Spleen (tissue), 11 donors: ENCODE measurements at regions not wholly inside any gene's neighbourhood (a gene's known extent, or its start where the extent isn't known, plus 50 kb on each side); places are given as distances from the start of the nearest gene placed in this dataset.
A peak's percentile ranks its signal among the peaks of the same experiment; 100 is the strongest.

Experiments
- DNase-seq: peaks from one replicate; pipeline ENCODE4 v3.0.0-alpha.2; 2020
- H3K27ac ChIP-seq, 8 donors: fragments of 200-600 bp; sonication (generic) in 7 of 8; 1 replicate in 4 of 8; 2 replicates in 4 of 8; pipeline versions ENCODE4 v1.5.0 to v1.8.0; 2016 to 2021; ENCODE audit warnings: inconsistent platforms in 4 of 8, mild to moderate bottlenecking in 4 of 8, moderate library complexity in 1 of 8
- H3K27me3 ChIP-seq, 7 donors: fragments of 200-600 bp; sonication (generic) in 6 of 7; replicated peaks in 1 of 7; 1 replicate in 4 of 7; 2 replicates in 3 of 7; pipeline versions ENCODE4 v1.5.0 to v1.8.0; 2016 to 2021; ENCODE audit warnings: inconsistent platforms in 3 of 7, mild to moderate bottlenecking in 1 of 7
- H3K36me3 ChIP-seq, 6 donors: fragments of 200-600 bp; sonication (generic) in 5 of 6; 1 replicate in 4 of 6; 2 replicates in 2 of 6; pipeline versions ENCODE4 v1.5.0 to v1.8.0; 2016 to 2021; ENCODE audit warnings: inconsistent platforms in 2 of 6
- H3K4me1 ChIP-seq, 6 donors: fragments of 200-600 bp; sonication (generic) in 5 of 6; 1 replicate in 3 of 6; 2 replicates in 3 of 6; pipeline versions ENCODE4 v1.5.0 to v1.8.0; 2016 to 2021; ENCODE audit warnings: inconsistent platforms in 3 of 6
- H3K4me3 ChIP-seq, 8 donors: fragments of 200-600 bp; sonication (generic) in 7 of 8; 1 replicate in 4 of 8; 2 replicates in 4 of 8; pipeline versions ENCODE4 v1.5.0 to v1.8.0; 2016 to 2021; ENCODE audit warnings: inconsistent platforms in 4 of 8, mild to moderate bottlenecking in 4 of 8, moderate library complexity in 2 of 8
- H3K9me3 ChIP-seq, 8 donors: fragments of 200-600 bp; sonication (generic) in 7 of 8; 1 replicate in 4 of 8; 2 replicates in 4 of 8; pipeline versions ENCODE4 v1.5.0 to v1.8.0; 2016 to 2021; ENCODE audit warnings: inconsistent platforms in 4 of 8
- CTCF ChIP-seq, 11 experiments: fragments of 200-600 bp in 7 of 11; fragments of 450-650 bp in 4 of 11; sonication (generic) in 4 of 11; IDR thresholded peaks in 8 of 11; conservative IDR thresholded peaks in 3 of 11; 1 replicate in 7 of 11; 2 replicates in 4 of 11; pipeline versions ENCODE4 v1.4.0 to v1.8.0; 2016 to 2021; ENCODE audit warnings: antibody characterized with exemption in 11 of 11, inconsistent platforms in 4 of 11, mild to moderate bottlenecking in 1 of 11
- POLR2A ChIP-seq, 3 donors: fragments of 450-650 bp; IDR thresholded peaks; one replicate each; pipeline ENCODE4 v1.5.1; 2017; ENCODE audit warnings: antibody characterized with exemption in 3 of 3, mild to moderate bottlenecking in 1 of 3
- POLR2AphosphoS5 ChIP-seq, 3 donors: sonication (generic); formaldehyde crosslinking; IDR thresholded peaks; one replicate each; pipeline ENCODE4 v1.5.1; 2017; ENCODE audit warnings: antibody characterized with exemption in 3 of 3
- WGBS, 5 donors: extraction: QIAGEN DNeasy Blood & Tissue Kit in 3 of 5; methylation state at CpG; one replicate each; pipeline versions ENCODE4 v1.1.5 to v1.1.7; 2013 to 2018; 5-methylcytosine and 5-hydroxymethylcytosine counted together
- intact Hi-C: fragments of 100-400 bp; cut with DNase I; formaldehyde crosslinking; loops from one replicate; pipeline ENCODE4 v1.15.0; 2023; ENCODE audit warnings: low total_unique reads
- donor health status: healthy with polysubstance abuse.
- donor health status: DM: no; HTN: no; CAD: no; lungs with moderate emphysema.
- donor health status: DM: no; HTN: no; CAD: no.
- donor health status: Bipolar disorder and iron deficiency.
- donor health status: healthy.
- donor health status: DM: no; HTN: no; CAD: no.
- donor health status: DM: yes; HTN: yes; CAD: no.

GRCh38 chr14:51395361-51395849 lies 155.4 kb downstream of the TMX1 start:
- H3K27ac ChIP-seq: peak overlapping the region in 7 of 8 donors; percentile 24 to 67 (median 43)
- peaks cover 0 to 3% (median 0%) of the 10 kb centered on the region in 7 donors for H3K27me3 ChIP-seq
- no peaks in the 10 kb centered on the region for H3K9me3 ChIP-seq
- 72 to 87% (median 81%) methylated on average over 9 of the region's 9 CpGs for WGBS, 5 donors
- H3K36me3 ChIP-seq: no peaks in the 10 kb centered on the region
- intact Hi-C loops: no loop called here
- DNase-seq: no peak
- H3K4me1 ChIP-seq: peaks cover 0 to 17% (median 0%) of the 10 kb centered on the region in 6 donors
- TF ChIP-seq POLR2AphosphoS5 (IDR thresholded peaks at IDR 0.05): peak; percentile 25 to 52 (median 36)
- no peak for TF ChIP-seq POLR2A (IDR thresholded peaks at IDR 0.05)
- no peak overlapping the region for H3K4me3 ChIP-seq

GRCh38 chr14:51396222-51396815 lies 156.3 kb downstream of the TMX1 start:
- peaks cover 0 to 17% (median 0%) of the 10 kb centered on the region in 6 donors for H3K4me1 ChIP-seq
- peaks cover 0 to 3% (median 0%) of the 10 kb centered on the region in 7 donors for H3K27me3 ChIP-seq
- no peaks in the 10 kb centered on the region for H3K9me3 ChIP-seq
- no peak overlapping the region for H3K4me3 ChIP-seq
- H3K36me3 ChIP-seq: no peaks in the 10 kb centered on the region
- no peak for DNase-seq
- intact Hi-C loops: no loop called here
- 60 to 81% (median 77%) methylated on average over 11 of the region's 11 CpGs for WGBS, 5 donors
- TF ChIP-seq POLR2AphosphoS5 (IDR thresholded peaks at IDR 0.05) (no peak), CTCF (IDR thresholded peaks at IDR 0.05 in 8 of 11, conservative IDR thresholded peaks at IDR 0.05 in 3 of 11) (no peak), POLR2A (IDR thresholded peaks at IDR 0.05) (no peak)
- peak overlapping the region in 5 of 8 donors; percentile 29 to 67 (median 43) for H3K27ac ChIP-seq

- Histone ChIP-seq H3K9me3 (no peaks in the 10 kb centered on the region), H3K4me3 (no peak overlapping the region), H3K27me3 (peaks cover 0 to 3% (median 0%) of the 10 kb centered on the region in 7 donors), H3K27ac (no peak overlapping the region), H3K36me3 (no peaks in the 10 kb centered on the region), H3K4me1 (peaks cover 0 to 17% (median 0%) of the 10 kb centered on the region in 6 donors)
- TF ChIP-seq POLR2AphosphoS5 (IDR thresholded peaks at IDR 0.05): no peak
- TF ChIP-seq POLR2A (IDR thresholded peaks at IDR 0.05): no peak
- no peak for TF ChIP-seq CTCF (IDR thresholded peaks at IDR 0.05 in 8 of 11, conservative IDR thresholded peaks at IDR 0.05 in 3 of 11)
- 85 to 98% (median 87%) methylated on average over 4 of the region's 4 CpGs for WGBS, 5 donors
- intact Hi-C loops: no loop called here
- DNase-seq: no peak
Measured at GRCh38 chr14:51398898-51399297, 158.9 kb downstream of the TMX1 start.

- no peak overlapping the region for H3K27ac ChIP-seq
- H3K27me3 ChIP-seq: peaks cover 0 to 3% (median 0%) of the 10 kb centered on the region in 7 donors
- 36 to 81% (median 66%) methylated on average over 2 of the region's 2 CpGs for WGBS, 5 donors
- no peaks in the 10 kb centered on the region for H3K9me3 ChIP-seq
- H3K4me3 ChIP-seq: no peak overlapping the region
- intact Hi-C loops: no loop called here
- peaks cover 0 to 7% (median 0%) of the 10 kb centered on the region in 6 donors for H3K4me1 ChIP-seq
- H3K36me3 ChIP-seq: no peaks in the 10 kb centered on the region
- TF ChIP-seq POLR2AphosphoS5 (IDR thresholded peaks at IDR 0.05): no peak
- no peak for TF ChIP-seq CTCF (IDR thresholded peaks at IDR 0.05 in 8 of 11, conservative IDR thresholded peaks at IDR 0.05 in 3 of 11)
- TF ChIP-seq POLR2A (IDR thresholded peaks at IDR 0.05): no peak
- no peak for DNase-seq
Measured at GRCh38 chr14:51400139-51400538, 160.1 kb downstream of the TMX1 start.
